ENCODE measurements at regions not wholly inside any gene's neighbourhood (a gene's known extent, or its start where the extent isn't known, plus 50 kb on each side); places are given as distances from the start of the nearest gene placed in this dataset.

- TF ChIP-seq KDM1A (IDR thresholded peaks at IDR 0.05; ENCODE audit: borderline replicate concordance) (no peak), BRCA1 (IDR thresholded peaks at IDR 0.05; ENCODE audit: low read depth, low read length) (no peak), EZH2 (IDR thresholded peaks at IDR 0.05; ENCODE audit: borderline replicate concordance, control insufficient read depth, low read depth, low read length) (no peak), CTCF (IDR thresholded peaks at IDR 0.05 in 2 of 3, conservative IDR thresholded peaks at IDR 0.05 in 1 of 3; ENCODE audit: control insufficient read depth in 2 of 3, extremely low read depth in 1 of 3, insufficient read depth in 1 of 3, low read depth in 3 of 3, low read length in 3 of 3) (no peak), GABPA (IDR thresholded peaks at IDR 0.05; ENCODE audit: low read depth) (no peak), YBX1 (IDR thresholded peaks at IDR 0.05) (no peak), ESRRA (IDR thresholded peaks at IDR 0.05; ENCODE audit: low read length) (no peak), REST (IDR thresholded peaks at IDR 0.05; ENCODE audit: low read depth, low read length) (no peak), TBL1XR1 (IDR thresholded peaks at IDR 0.05; ENCODE audit: low read depth, low read length) (no peak), PKNOX1 (IDR thresholded peaks at IDR 0.05) (no peak)
- TF ChIP-seq, protein P1, sequence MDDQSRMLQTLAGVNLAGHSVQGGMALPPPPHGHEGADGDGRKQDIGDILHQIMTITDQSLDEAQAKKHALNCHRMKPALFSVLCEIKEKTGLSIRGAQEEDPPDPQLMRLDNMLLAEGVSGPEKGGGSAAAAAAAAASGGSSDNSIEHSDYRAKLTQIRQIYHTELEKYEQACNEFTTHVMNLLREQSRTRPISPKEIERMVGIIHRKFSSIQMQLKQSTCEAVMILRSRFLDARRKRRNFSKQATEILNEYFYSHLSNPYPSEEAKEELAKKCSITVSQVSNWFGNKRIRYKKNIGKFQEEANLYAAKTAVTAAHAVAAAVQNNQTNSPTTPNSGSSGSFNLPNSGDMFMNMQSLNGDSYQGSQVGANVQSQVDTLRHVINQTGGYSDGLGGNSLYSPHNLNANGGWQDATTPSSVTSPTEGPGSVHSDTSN (IDR thresholded peaks at IDR 0.05; ENCODE audit: insufficient replicate concordance, low read depth, low read length): no peak
Measured at GRCh38 chr5:107796797-107797196, 126.1 kb upstream of the EFNA5 start.

All from GM12878 (cell line).